ENCODE measurements at regions not wholly inside any gene's neighbourhood (a gene's known extent, or its start where the extent isn't known, plus 50 kb on each side); places are given as distances from the start of the nearest gene placed in this dataset.

GRCh38 chr2:82320296-82320695, 2015.7 kb upstream of the LRRTM1 start:
- H4K20me1 ChIP-seq (ENCODE audit: control insufficient read depth, insufficient read depth, low read depth, low read length): no peaks in the 10 kb centered on the region
- TF ChIP-seq CTCF (IDR thresholded peaks at IDR 0.05; ENCODE audit: low read depth, low read length, poor library complexity, severe bottlenecking) (no peak), EZH2phosphoT487 (IDR thresholded peaks at IDR 0.05; ENCODE audit: borderline replicate concordance, low read length) (no peak)
- H3K4me3 ChIP-seq (ENCODE audit: low read length): no peak overlapping the region
- no peaks in the 10 kb centered on the region for H3K9me2 ChIP-seq (replicated peaks; ENCODE audit: control insufficient read depth, low read length)
- no peaks in the 10 kb centered on the region for H3K79me2 ChIP-seq (ENCODE audit: control insufficient read depth, low read length)
- H3K9me3 ChIP-seq (ENCODE audit: control insufficient read depth, insufficient read depth, low read length): no peaks in the 10 kb centered on the region
- no peak overlapping the region for H3K27ac ChIP-seq (ENCODE audit: low read depth, low read length)
- no peaks in the 10 kb centered on the region for H3K27me3 ChIP-seq (ENCODE audit: control insufficient read depth, low read length)
- no peaks in the 10 kb centered on the region for H3K4me1 ChIP-seq (ENCODE audit: control insufficient read depth, low read length)
- H3F3A ChIP-seq (ENCODE audit: control insufficient read depth, insufficient read depth): no peaks in the 10 kb centered on the region
- no peaks in the 10 kb centered on the region for H3K36me3 ChIP-seq (ENCODE audit: control insufficient read depth, low read length)
- no peak overlapping the region for H3K4me2 ChIP-seq (ENCODE audit: low read length)

- H3K9me2 ChIP-seq (replicated peaks; ENCODE audit: control insufficient read depth, low read length): no peaks in the 10 kb centered on the region
- H3K4me3 ChIP-seq (ENCODE audit: low read length): no peak overlapping the region
- H3F3A ChIP-seq (ENCODE audit: control insufficient read depth, insufficient read depth): no peaks in the 10 kb centered on the region
- no peaks in the 10 kb centered on the region for H3K4me1 ChIP-seq (ENCODE audit: control insufficient read depth, low read length)
- no peaks in the 10 kb centered on the region for H3K27me3 ChIP-seq (ENCODE audit: control insufficient read depth, low read length)
- TF ChIP-seq CTCF (IDR thresholded peaks at IDR 0.05; ENCODE audit: low read depth, low read length, poor library complexity, severe bottlenecking): no peak
- no peak for TF ChIP-seq EZH2phosphoT487 (IDR thresholded peaks at IDR 0.05; ENCODE audit: borderline replicate concordance, low read length)
- no peaks in the 10 kb centered on the region for H3K9me3 ChIP-seq (ENCODE audit: control insufficient read depth, insufficient read depth, low read length)
- no peaks in the 10 kb centered on the region for H3K36me3 ChIP-seq (ENCODE audit: control insufficient read depth, low read length)
- no peaks in the 10 kb centered on the region for H3K79me2 ChIP-seq (ENCODE audit: control insufficient read depth, low read length)
- no peak overlapping the region for H3K27ac ChIP-seq (ENCODE audit: low read depth, low read length)
- no peaks in the 10 kb centered on the region for H4K20me1 ChIP-seq (ENCODE audit: control insufficient read depth, insufficient read depth, low read depth, low read length)
- H3K4me2 ChIP-seq (ENCODE audit: low read length): no peak overlapping the region
Observed at GRCh38 chr2:82317012-82317411, 2012.5 kb upstream of the LRRTM1 start.

GRCh38 chr2:82316586-82316985, 2012.0 kb upstream of the LRRTM1 start:
- H3K27ac ChIP-seq (ENCODE audit: low read depth, low read length): no peak overlapping the region
- no peaks in the 10 kb centered on the region for H3F3A ChIP-seq (ENCODE audit: control insufficient read depth, insufficient read depth)
- H3K9me2 ChIP-seq (replicated peaks; ENCODE audit: control insufficient read depth, low read length): no peaks in the 10 kb centered on the region
- H3K4me3 ChIP-seq (ENCODE audit: low read length): no peak overlapping the region
- no peaks in the 10 kb centered on the region for H3K4me1 ChIP-seq (ENCODE audit: control insufficient read depth, low read length)
- TF ChIP-seq EZH2phosphoT487 (IDR thresholded peaks at IDR 0.05; ENCODE audit: borderline replicate concordance, low read length) (no peak), CTCF (IDR thresholded peaks at IDR 0.05; ENCODE audit: low read depth, low read length, poor library complexity, severe bottlenecking) (no peak)
- H3K4me2 ChIP-seq (ENCODE audit: low read length): no peak overlapping the region
- no peaks in the 10 kb centered on the region for H4K20me1 ChIP-seq (ENCODE audit: control insufficient read depth, insufficient read depth, low read depth, low read length)
- H3K27me3 ChIP-seq (ENCODE audit: control insufficient read depth, low read length): no peaks in the 10 kb centered on the region
- no peaks in the 10 kb centered on the region for H3K9me3 ChIP-seq (ENCODE audit: control insufficient read depth, insufficient read depth, low read length)
- no peaks in the 10 kb centered on the region for H3K36me3 ChIP-seq (ENCODE audit: control insufficient read depth, low read length)
- no peaks in the 10 kb centered on the region for H3K79me2 ChIP-seq (ENCODE audit: control insufficient read depth, low read length)

All from DOHH2 (cell line).